Limb (tissue), 2 donors: ENCODE measurements at regions not wholly inside any gene's neighbourhood (a gene's known extent, or its start where the extent isn't known, plus 50 kb on each side); places are given as distances from the start of the nearest gene placed in this dataset.
"Not testable (repeated sequence)": the region's sequence is repeated elsewhere in the genome, so short reads cannot be mapped to it uniquely, and the experiment has no call there.

ENCODE experiments used
- DNase-seq, 2 donors: peaks; one replicate each; pipeline ENCODE4 v3.0.0-alpha.2; 2016; ENCODE audit errors: extremely low spot score in 2 of 2

- DNase-seq = no peak
Observed at GRCh38 chr9:71509054-71509453, 259.3 kb downstream of the CEMIP2 start.

- not testable (repeated sequence) for DNase-seq
Observed at GRCh38 chr9:71508141-71508540, 260.2 kb downstream of the CEMIP2 start.

GRCh38 chr9:71506821-71507220, 261.5 kb downstream of the CEMIP2 start:
- DNase-seq = no peak

GRCh38 chr9:71504636-71505035, 263.7 kb downstream of the CEMIP2 start:
- DNase-seq = no peak

- DNase-seq = no peak
Observed at GRCh38 chr9:71498691-71499090, 269.6 kb downstream of the CEMIP2 start.

GRCh38 chr9:71490810-71491209, 277.5 kb downstream of the CEMIP2 start:
- no peak for DNase-seq

GRCh38 chr9:71487061-71487460, 281.3 kb downstream of the CEMIP2 start:
- no peak for DNase-seq

GRCh38 chr9:71485326-71485725, 283.0 kb downstream of the CEMIP2 start:
- no peak for DNase-seq

GRCh38 chr9:71483436-71483835, 284.9 kb downstream of the CEMIP2 start:
- DNase-seq = no peak

- DNase-seq = peak in 1 of 2 donors; percentile 10
Observed at GRCh38 chr9:71479621-71480020, 288.7 kb downstream of the CEMIP2 start.

- no peak for DNase-seq
Observed at GRCh38 chr9:71472400-71472799, 295.9 kb downstream of the CEMIP2 start.

GRCh38 chr9:71465392-71465791, 302.9 kb downstream of the CEMIP2 start:
- no peak for DNase-seq

GRCh38 chr9:71459082-71459481, 309.2 kb downstream of the CEMIP2 start:
- DNase-seq = no peak

GRCh38 chr9:71446473-71447411, 321.6 kb downstream of the CEMIP2 start:
- DNase-seq = peak; percentile 78 to 84

GRCh38 chr9:71446106-71446472, 322.2 kb downstream of the CEMIP2 start:
- DNase-seq = no peak

GRCh38 chr9:71442937-71443336, 321.5 kb upstream of the TRPM3 start:
- DNase-seq = no peak

- no peak for DNase-seq
Observed at GRCh38 chr9:71441266-71441665, 319.8 kb upstream of the TRPM3 start.

GRCh38 chr9:71431931-71432330, 310.5 kb upstream of the TRPM3 start:
- no peak for DNase-seq

- DNase-seq = not testable (repeated sequence)
Observed at GRCh38 chr9:71407341-71407740, 285.9 kb upstream of the TRPM3 start.

- DNase-seq = no peak
Observed at GRCh38 chr9:71403106-71403505, 281.7 kb upstream of the TRPM3 start.

GRCh38 chr9:71393005-71393404, 271.6 kb upstream of the TRPM3 start:
- DNase-seq = no peak

- no peak for DNase-seq
Observed at GRCh38 chr9:71384343-71384742, 262.9 kb upstream of the TRPM3 start.

GRCh38 chr9:71383308-71383940, 262.0 kb upstream of the TRPM3 start:
- DNase-seq = no peak
